Heart left ventricle (tissue), 16 donors: ENCODE measurements at regions not wholly inside any gene's neighbourhood (a gene's known extent, or its start where the extent isn't known, plus 50 kb on each side); places are given as distances from the start of the nearest gene placed in this dataset.

Experiments used
- ATAC-seq, 4 donors: fragments of 200-7000 bp; cut with Tn5 transposase; one replicate each; pipeline ENCODE4 v1.9.1; 2020 to 2022; ENCODE audit warnings: moderate library complexity in 4 of 4, mild to moderate bottlenecking in 3 of 4, moderate number of reproducible peaks in 1 of 4
- DNase-seq, 5 donors: peaks; one replicate each; pipeline ENCODE4 v3.0.0-alpha.2; 2020
- H3K27ac ChIP-seq, 12 donors: fragments of 200-600 bp; sonication (generic) in 4 of 12; one replicate each; pipeline versions ENCODE4 v1.5.0 to v1.8.0; 2016 to 2022; ENCODE audit warnings: mild to moderate bottlenecking in 2 of 12
- H3K27me3 ChIP-seq, 9 donors: fragments of 200-600 bp; sonication (generic) in 2 of 9; one replicate each; pipeline versions ENCODE4 v1.5.1 to v1.8.0; 2016 to 2022; ENCODE audit warnings: mild to moderate bottlenecking in 3 of 9
- H3K36me3 ChIP-seq, 9 donors: fragments of 200-600 bp; sonication (generic) in 2 of 9; one replicate each; pipeline versions ENCODE4 v1.5.0 to v1.8.0; 2018 to 2022; ENCODE audit warnings: mild to moderate bottlenecking in 2 of 9
- H3K4me1 ChIP-seq, 12 donors: fragments of 200-600 bp; sonication (generic) in 4 of 12; one replicate each; pipeline versions ENCODE4 v1.5.0 to v1.8.0; 2016 to 2022; ENCODE audit warnings: mild to moderate bottlenecking in 3 of 12
- H3K4me3 ChIP-seq, 12 donors: fragments of 200-600 bp; sonication (generic) in 4 of 12; one replicate each; pipeline versions ENCODE4 v1.5.0 to v1.8.0; 2017 to 2022; ENCODE audit warnings: mild to moderate bottlenecking in 9 of 12, moderate library complexity in 4 of 12
- H3K9me3 ChIP-seq, 12 donors: fragments of 200-600 bp; sonication (generic) in 4 of 12; one replicate each; pipeline versions ENCODE4 v1.5.0 to v1.8.0; 2016 to 2022; ENCODE audit warnings: mild to moderate bottlenecking in 1 of 12
- POLR2A ChIP-seq, 2 donors: fragments of 450-650 bp; IDR thresholded peaks; one replicate each; pipeline ENCODE4 v1.6.1; 2017; ENCODE audit warnings: antibody characterized with exemption in 2 of 2, mild to moderate bottlenecking in 2 of 2, moderate library complexity in 2 of 2
- WGBS, 4 donors: extraction: QIAGEN DNeasy Blood & Tissue Kit in 2 of 4; methylation state at CpG; one replicate each; pipeline versions ENCODE4 v1.1.5 to v1.1.7; 2013 to 2018; 5-methylcytosine and 5-hydroxymethylcytosine counted together
- intact Hi-C, 10 donors: fragments of 100-400 bp; cut with DNase I; formaldehyde crosslinking; loops; one replicate each; pipeline versions ENCODE4 v1.11.1 to v1.14.2; 2022
- TF ChIP-seq, protein P1 (sequence below), 12 donors: fragments of 200-600 bp; sonication (generic) in 4 of 12; IDR thresholded peaks; one replicate each; pipeline versions ENCODE4 v1.5.0 to v1.8.0; 2018 to 2022; ENCODE audit warnings: antibody characterized with exemption in 12 of 12, mild to moderate bottlenecking in 5 of 12
- donor health status: ischemic (EF 13 %, LVEDD 7.1; RV severe dilation, severe dysfunction).
- donor health status: healthy with polysubstance abuse.
- donor health status: DM: no; HTN: yes; CAD: no.
- donor health status: DM: no; HTN: no; CAD: no.
- donor health status: ischemic (EF 25% LVEDD 6.9; RV normal size, moderate dysfunction).
- donor health status: ischemic (EF 25% LVEDD 5.7; RV mildly dilated, moderate dysfunction).
- donor health status: healthy.
- donor health status: DM: yes; HTN: yes; CAD: no.
- donor health status: ischemic (EF 35%, LVEDD 5.7; RV mildly dilated, moderate dysfunction).
- donor health status: nonischemic (EF 11% LVEDD 7.7; RV severe dilation, severe dysfunction).
- donor health status: DM: yes; HTN: yes; CAD: no.
- donor health status: PGD.
- donor health status: ischemic (EF 29% LVEDD 5.4; RV normal size, mild dysfunction).
- donor health status: nonischemic (EF 23%, LVEDD 6.1; RV moderate dilation, normal function).

DNA sequence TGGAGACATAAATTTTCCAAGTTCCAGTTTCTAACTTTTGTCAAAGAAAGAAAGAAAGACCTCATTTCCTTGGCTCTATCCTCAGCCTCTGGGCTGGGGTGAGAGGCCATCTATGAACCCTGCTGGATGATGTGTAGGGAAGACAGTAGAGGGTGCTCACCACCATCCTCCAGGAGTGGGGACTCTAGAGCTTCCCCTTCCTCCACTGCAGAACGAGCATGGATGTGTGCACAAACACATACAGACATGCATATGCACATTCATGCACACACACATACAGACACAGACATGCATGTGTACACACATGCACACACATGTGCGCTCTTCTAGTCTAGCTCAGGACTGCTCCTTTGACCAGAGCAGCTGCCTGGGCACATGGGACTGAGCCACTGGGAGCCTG is 565.8 kb downstream of the BUD13 start:
- ATAC-seq (peak in 1 of 4 donors; percentile 7), DNase-seq (no peak)
- Histone ChIP-seq H3K27me3 (peaks cover 0 to 29% (median 0%) of the 10 kb centered on the region in 9 donors), H3K9me3 (no peaks in the 10 kb centered on the region), H3K4me1 (no peaks in the 10 kb centered on the region), H3K27ac (no peak overlapping the region), H3K36me3 (no peaks in the 10 kb centered on the region), H3K4me3 (no peak overlapping the region)
- TF ChIP-seq, protein P1, sequence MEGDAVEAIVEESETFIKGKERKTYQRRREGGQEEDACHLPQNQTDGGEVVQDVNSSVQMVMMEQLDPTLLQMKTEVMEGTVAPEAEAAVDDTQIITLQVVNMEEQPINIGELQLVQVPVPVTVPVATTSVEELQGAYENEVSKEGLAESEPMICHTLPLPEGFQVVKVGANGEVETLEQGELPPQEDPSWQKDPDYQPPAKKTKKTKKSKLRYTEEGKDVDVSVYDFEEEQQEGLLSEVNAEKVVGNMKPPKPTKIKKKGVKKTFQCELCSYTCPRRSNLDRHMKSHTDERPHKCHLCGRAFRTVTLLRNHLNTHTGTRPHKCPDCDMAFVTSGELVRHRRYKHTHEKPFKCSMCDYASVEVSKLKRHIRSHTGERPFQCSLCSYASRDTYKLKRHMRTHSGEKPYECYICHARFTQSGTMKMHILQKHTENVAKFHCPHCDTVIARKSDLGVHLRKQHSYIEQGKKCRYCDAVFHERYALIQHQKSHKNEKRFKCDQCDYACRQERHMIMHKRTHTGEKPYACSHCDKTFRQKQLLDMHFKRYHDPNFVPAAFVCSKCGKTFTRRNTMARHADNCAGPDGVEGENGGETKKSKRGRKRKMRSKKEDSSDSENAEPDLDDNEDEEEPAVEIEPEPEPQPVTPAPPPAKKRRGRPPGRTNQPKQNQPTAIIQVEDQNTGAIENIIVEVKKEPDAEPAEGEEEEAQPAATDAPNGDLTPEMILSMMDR (IDR thresholded peaks at IDR 0.05): no peak
- TF ChIP-seq POLR2A (IDR thresholded peaks at IDR 0.05): no peak
- intact Hi-C loops: no loop called here
- WGBS, 4 donors: 62 to 78% (median 74%) methylated on average over 2 of the region's 2 CpGs

GRCh38 chr11:116202922-116203321 is 569.9 kb downstream of the BUD13 start:
- ATAC-seq: no peak
- no peak overlapping the region for H3K4me3 ChIP-seq
- no peak for TF ChIP-seq POLR2A (IDR thresholded peaks at IDR 0.05)
- TF ChIP-seq, protein P1 (IDR thresholded peaks at IDR 0.05): no peak
- intact Hi-C loops: no loop called here
- no peaks in the 10 kb centered on the region for H3K36me3 ChIP-seq
- no peaks in the 10 kb centered on the region for H3K9me3 ChIP-seq
- H3K27me3 ChIP-seq: peaks cover 0 to 14% (median 0%) of the 10 kb centered on the region in 9 donors
- H3K27ac ChIP-seq: no peak overlapping the region
- peaks cover 0 to 5% (median 0%) of the 10 kb centered on the region in 12 donors for H3K4me1 ChIP-seq
- 66 to 75% (median 73%) methylated on average over 2 of the region's 2 CpGs for WGBS, 4 donors
- no peak for DNase-seq

- DNase-seq: no peak
- peaks cover 0 to 5% (median 0%) of the 10 kb centered on the region in 12 donors for H3K4me1 ChIP-seq
- peaks cover 0 to 9% (median 0%) of the 10 kb centered on the region in 9 donors for H3K27me3 ChIP-seq
- no peaks in the 10 kb centered on the region for H3K9me3 ChIP-seq
- 91 to 96% (median 95%) methylated on average over 5 to 8 of the region's 8 CpGs for WGBS, 4 donors
- intact Hi-C loops: no loop called here
- no peak for ATAC-seq
- H3K4me3 ChIP-seq: no peak overlapping the region
- TF ChIP-seq POLR2A (IDR thresholded peaks at IDR 0.05): no peak
- TF ChIP-seq, protein P1 (IDR thresholded peaks at IDR 0.05): no peak
- H3K36me3 ChIP-seq: no peaks in the 10 kb centered on the region
- no peak overlapping the region for H3K27ac ChIP-seq
Measured at GRCh38 chr11:116200564-116200963, 572.2 kb downstream of the BUD13 start.

- peaks cover 0 to 9% (median 0%) of the 10 kb centered on the region in 9 donors for H3K27me3 ChIP-seq
- H3K9me3 ChIP-seq: no peaks in the 10 kb centered on the region
- peak in 3 of 5 donors; percentile 69 to 77 (median 74) for DNase-seq
- TF ChIP-seq, protein P1 (IDR thresholded peaks at IDR 0.05): no peak
- TF ChIP-seq POLR2A (IDR thresholded peaks at IDR 0.05): no peak
- no peak overlapping the region for H3K27ac ChIP-seq
- H3K4me3 ChIP-seq: no peak overlapping the region
- H3K4me1 ChIP-seq: peaks cover 0 to 7% (median 0%) of the 10 kb centered on the region in 12 donors
- ATAC-seq: peak; percentile 42 to 78 (median 72)
- no peaks in the 10 kb centered on the region for H3K36me3 ChIP-seq
- intact Hi-C loops: loop anchor here in 1 of 10 donors (10.0 kb wide), 1 partner anchor 64 kb away; no protein-coding TSS in a partner anchor
- 32 to 47% (median 45%) methylated on average over 7 to 10 of the region's 10 CpGs for WGBS, 4 donors
Measured at GRCh38 chr11:116199182-116199581, 573.6 kb downstream of the BUD13 start.
